Right kidney (tissue), 1 donor: ENCODE measurements at regions not wholly inside any gene's neighbourhood (a gene's known extent, or its start where the extent isn't known, plus 50 kb on each side); places are given as distances from the start of the nearest gene placed in this dataset.
"Not testable (repeated sequence)": the region's sequence is repeated elsewhere in the genome, so short reads cannot be mapped to it uniquely, and the experiment has no call there.

Experiments
- DNase-seq: peaks from one replicate; pipeline ENCODE4 v3.0.0-alpha.2; 2016

DNA sequence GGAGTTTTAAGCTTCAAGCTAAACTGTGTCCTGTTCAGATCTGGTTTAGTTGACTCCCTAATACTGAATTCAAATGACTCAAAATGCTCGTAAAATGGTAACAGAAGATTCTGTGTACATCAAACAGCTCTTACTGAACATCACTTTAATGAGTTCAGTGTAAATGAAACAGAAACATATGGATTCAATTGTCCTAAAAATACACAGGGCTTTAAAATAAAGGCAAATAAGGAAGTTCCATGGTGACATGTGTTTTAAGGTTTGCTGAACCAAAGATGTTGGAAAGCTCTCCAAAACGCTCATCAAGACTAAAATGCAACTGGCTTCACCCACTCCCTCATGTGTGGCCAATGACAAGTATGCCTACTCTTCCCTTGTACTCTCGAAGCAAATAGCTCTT, 340.0 kb upstream of the PIK3R1 start:
- DNase-seq = no peak

DNA sequence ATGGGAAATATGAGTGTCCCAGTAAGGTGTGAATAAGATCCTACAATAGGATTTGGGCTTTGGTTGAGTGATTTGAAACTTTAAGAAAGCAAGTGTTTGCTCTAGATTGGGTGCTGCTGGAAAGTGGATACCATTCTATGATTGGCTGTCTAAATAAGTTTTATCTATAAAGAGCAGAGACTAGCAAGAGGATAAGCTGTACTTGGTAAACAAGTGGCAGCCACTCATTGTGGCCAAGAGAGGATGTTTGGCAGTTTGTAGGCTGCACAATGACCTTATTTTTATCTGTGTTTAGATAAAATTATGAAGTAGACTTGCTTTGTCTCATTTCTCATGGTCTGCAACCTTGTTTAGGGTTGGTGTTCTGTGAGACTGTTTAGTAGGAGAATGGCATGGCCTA, 341.6 kb upstream of the PIK3R1 start:
- DNase-seq = no peak

DNA sequence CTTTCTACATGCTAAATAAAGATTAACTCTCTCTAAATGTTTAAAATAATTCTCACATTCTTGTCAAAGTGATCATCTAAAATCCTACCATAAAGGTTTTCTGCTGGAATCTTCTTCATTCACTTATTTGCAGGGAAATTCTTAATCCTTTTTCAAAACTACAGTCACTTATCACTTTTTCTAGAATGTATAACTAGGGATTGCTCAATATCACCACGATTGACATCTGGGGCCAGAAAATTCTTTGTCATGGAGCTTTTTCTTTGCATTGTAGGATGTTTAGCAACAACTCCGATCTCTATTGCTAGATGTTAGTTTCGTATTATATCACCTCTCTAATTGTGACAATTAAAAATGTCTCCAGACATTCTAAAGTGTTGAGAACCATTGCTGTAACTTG, 344.9 kb upstream of the PIK3R1 start:
- no peak for DNase-seq

DNA sequence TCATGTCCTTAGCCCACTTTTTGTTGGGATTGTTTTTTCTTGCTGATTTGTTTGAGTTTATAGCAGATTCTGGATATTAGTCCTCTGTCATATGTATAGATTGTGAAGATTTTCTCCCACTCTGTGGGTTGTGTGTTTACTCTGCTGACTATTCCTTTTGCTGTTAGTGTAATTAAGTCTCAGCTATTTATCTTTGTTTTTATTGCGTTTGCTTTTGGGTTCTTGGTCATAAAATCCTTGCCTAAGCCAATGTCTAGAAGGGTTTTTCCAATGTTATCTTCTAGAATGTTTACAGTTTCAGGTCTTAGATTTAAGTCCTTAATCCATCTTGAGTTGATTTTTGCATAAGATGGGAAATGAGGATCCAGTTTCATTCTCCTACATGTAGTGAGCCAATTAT, 351.2 kb upstream of the PIK3R1 start:
- not testable (repeated sequence) for DNase-seq

DNA sequence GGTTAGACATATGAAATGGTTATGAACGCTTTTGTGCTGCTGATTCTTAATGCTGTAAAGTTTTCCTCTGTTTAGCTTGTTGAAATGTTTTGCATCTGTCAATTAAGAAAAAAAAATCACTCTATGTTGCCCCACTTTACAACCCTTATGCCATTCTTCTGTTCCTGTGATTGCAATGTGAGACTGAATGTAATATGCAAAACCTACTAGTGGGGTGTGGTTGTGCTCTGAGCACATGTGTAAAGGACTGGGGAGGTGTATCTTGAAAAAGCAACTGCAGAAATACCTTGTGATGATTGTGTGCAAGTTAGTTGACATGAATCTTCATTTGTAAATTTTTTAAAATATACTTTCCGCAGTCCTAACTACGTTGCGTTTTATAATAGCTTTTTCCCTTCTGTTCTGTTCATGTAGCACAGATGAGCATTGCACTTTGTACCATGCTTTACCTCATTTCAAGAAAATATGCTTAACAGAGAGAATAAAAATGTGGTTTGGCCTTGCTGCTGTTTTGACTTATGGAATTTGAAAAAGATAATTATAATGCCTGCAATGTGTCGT, 357.0 kb upstream of the PIK3R1 start:
- no peak for DNase-seq

DNA sequence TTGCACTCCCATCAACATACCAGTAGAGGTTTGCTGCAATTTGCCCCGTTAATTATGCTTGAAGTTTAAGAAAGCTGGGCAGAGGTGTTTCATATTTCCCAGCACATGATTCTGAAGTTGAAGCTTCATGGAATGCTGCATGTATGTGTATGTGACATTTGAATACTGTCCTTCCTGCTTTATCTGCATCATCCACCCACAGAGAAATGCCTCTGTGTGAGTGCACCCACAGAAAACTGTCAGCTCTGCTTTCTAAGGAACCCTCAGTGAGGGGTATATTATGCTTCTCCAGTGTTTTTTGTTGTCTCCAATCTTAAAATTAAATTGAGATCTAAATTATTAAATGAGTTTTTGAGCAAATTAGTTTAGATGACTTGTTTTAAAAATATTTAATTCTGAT, 358.1 kb upstream of the PIK3R1 start:
- DNase-seq = no peak

DNA sequence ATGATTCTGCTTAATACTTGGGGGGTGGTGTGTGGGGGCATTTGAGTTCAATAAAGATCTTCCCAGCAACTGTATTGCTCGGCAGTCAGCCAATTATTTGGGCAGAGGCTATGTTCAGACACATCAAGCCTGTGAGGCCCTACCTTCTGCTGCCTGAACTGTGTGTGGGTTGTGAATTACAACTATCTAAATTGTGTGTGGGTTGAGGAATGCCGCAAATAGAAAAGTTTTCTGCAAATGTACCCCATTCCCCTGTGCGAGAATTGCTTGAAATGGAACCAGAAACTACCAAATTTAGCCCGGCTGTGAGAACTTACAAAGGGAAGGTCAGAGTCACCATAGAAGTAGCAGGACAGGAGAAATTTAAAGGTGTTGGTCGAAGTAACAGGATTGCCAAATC, 360.0 kb upstream of the PIK3R1 start:
- no peak for DNase-seq

DNA sequence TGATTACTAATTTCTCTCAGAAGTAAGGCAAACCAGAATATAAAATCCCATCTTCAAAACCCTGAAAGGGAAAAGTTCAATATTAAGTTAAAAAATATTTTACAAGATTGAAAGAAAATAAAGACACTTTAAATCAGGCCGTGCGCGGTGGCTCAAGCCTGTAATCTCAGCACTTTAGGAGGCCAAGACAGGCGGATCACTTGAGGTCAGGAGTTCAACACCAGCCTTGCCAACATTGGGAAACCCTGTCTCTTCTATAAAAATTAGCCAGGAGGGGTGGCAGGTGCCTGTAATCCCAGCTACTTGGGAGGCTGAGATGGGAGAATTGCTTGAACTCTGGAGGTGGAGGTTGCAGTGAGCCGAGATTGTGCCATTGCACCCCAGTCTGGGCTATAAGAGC, 364.6 kb upstream of the PIK3R1 start:
- DNase-seq = not testable (repeated sequence)

DNA sequence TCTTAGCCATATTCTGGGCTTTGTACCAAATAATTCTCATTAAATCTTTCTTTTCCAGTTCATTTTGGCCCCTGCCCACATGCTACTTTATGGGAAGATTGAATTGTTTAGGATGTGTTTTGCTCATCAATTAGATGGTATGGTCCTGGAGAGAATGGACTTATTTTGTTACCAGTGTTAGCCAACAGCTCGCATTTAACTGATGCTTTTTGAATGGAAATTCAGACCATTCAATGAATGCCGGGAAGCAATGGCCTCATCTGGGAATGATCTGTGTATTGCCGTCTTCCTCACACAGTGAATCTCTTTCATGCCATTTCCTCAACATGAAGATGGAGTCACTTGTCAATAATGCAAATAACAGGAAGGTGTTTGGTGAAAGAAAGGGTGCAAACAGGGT, 370.6 kb upstream of the PIK3R1 start:
- no peak for DNase-seq

DNA sequence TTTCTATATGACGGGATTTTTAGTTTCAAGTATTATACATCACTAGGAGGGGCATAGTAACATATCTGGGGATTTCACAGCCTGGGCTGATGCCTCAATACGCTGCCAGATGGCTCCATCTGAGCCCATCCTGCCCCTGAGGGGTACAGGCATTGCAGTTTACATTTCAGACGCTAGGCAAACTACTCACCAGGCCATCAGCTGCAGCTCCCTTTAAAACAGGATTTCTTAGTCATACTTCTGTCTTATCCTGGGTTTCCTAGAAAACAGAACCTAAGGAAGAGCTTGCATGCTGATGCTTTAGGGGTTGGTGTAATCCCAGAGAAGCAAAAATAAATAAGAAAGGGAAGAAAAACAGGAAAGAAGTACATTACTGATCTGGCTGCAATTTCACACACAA, 372.8 kb upstream of the PIK3R1 start:
- DNase-seq = no peak

DNA sequence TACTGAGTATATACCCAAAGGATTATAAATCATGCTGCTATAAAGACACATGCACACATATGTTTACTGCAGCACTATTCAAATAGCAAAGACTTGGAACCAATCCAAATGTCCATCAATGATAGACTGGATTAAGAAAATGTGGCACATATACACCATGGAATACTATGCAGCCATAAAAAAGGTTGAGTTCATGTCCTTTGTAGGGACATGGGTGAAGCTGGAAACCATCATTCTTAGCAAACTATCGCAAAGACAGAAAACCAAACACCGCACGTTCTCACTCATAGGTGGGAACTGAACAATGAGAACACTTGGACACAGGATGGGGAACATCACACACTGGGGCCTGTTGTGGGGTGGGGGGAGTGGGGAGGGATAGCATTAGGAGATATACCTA, 378.3 kb upstream of the PIK3R1 start:
- DNase-seq = not testable (repeated sequence)

DNA sequence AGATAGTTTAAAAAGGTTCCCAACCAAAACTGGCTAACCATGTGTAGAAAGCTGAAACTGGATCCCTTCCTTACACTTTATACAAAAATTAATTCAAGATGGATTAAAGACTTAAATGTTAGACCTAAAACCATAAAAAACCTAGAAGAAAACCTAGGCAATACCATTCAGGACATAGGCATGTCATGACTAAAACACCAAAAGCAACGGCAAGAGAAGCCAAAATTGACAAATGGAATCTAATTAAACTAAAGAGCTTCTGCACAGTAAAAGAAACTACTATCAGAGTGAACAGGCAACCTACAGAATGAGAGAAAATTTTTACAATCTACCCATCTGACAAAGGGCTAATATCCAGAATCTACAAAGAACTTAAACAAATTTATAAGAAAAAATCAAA, 379.1 kb upstream of the PIK3R1 start:
- not testable (repeated sequence) for DNase-seq

DNA sequence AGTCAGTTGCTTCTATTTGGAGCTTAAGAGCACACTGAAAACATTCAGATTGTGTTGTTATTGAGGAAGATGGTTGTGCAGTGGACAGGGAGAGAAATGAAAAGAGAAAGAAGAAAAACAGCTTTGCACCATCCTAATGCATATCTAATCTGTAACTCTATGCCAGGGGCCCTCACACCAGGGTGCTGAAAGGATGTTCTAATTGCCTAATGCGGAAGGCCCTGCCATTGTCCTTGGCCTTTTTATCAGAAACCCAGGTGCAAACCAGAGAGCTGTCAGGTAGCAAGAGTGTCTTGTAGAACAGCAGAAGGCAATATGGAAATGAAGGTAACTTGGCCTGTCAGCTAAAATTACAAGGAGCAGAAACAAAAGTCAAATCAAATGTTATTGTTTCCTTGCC, 384.5 kb upstream of the PIK3R1 start:
- DNase-seq = no peak

DNA sequence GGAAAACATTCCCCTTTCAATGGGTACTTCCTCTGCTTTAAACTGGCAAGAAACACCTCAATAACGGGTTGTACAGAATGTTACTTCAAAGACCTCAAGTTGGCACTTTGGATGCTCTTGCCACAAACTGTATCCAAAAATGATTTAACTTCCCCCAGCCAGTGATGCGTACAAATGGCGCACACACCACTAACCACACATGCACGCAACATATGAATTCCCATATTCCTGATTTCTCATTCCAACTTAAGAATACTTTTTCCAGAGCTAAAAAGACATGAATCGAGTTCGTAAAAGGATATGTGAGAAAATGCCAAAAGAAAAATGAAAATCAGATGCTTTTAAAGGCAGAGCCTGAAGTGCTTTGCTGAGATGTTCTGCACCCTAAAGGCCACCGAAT, 388.0 kb upstream of the PIK3R1 start:
- no peak for DNase-seq

DNA sequence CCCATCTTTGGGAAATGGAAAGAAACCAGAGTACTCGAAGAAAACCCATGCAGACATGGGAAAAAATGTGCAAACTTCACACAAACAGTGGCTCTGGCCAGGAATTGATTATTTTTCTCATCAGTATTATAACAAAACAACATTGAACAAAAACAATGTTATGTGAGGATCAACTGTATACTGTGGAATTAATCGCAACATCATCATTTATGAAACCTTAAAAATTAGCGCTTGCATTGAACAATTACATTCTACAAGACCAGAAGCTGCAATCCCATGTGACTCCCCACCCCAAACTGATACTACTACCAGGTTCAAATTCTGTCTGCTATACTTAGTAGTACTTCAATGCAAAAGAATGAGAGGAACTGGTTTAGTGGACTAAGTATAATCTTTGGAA, 390.7 kb upstream of the PIK3R1 start:
- DNase-seq = no peak

DNA sequence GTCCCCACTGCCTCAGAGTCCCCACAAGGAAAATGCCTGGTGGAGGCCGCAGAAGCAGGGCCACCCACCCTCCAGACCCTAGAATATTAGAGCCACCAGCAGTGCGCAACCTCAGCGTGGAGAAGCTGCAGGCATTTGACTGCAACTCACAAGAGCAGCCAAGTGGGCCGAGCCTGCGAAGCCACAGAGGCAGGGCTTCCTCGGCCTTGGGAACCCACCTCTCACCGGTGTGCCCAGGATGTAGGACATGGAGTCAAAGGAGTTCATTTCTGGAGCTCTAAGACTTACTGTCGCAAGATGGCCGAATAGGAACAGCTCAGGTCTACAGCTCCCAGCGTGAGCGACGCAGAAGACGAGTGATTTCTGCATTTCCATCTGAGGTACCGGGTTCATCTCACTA, 397.9 kb upstream of the PIK3R1 start:
- DNase-seq = no peak

DNA sequence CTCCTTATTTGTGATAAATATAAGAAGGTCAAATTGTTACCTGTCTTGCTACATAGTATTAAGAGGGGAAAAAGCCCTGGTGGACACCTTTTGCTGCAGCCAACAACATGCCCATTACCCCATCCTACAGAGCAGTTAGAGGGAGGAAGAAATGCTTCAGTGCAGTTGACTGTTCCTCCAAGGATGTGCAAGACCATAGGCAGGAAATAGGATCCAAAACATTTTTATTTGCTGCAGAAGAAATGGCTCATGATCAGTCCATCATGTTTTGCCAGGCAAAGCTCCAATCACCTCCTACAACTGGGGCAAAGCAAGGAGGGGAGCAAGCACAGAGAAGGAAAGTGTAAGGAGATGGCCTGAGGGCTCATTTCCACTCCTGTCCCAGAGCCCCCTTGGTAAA, 399.1 kb upstream of the PIK3R1 start:
- no peak for DNase-seq

DNA sequence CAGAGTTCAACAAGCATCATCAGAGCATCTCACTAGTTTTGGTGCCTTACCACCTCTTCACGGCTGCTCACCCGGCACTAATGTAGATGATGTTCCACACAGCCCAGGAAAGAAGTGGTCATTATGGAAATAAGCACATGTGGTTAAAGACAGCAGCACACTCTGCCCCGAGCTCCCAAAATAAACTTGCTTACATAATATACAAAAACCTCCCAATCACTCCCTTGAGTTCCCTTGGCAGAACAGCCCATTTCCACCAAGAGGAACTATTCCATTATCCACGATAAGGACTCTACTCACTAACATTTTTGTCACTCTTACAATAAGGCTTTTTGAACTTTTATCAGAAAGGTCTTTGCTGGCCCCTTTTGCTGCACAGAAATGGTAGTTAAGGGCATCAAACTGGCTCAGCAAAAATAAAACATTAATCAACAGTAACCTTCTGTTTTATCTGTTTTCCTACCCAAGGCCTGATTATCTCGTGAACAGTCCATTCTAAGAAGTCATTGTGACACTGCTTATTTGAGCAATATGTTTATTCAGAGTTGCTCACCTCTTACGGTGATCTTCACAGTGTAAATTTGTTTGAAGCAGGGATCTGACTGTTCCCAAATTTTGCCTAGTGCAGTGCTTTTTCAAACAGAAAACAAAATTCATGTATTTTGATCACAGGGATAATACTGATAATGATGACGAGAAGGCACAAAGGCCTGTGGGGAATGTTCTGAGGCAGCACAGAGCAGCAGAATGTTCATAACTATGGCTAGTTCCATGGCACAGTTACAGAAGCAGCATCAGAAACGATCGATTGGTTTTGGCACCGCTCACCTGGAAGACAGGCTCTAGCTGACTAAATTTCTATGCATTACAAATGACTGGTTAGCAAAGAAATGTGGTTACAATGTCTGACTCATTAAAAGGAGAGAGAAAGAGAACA, 399.8 kb upstream of the PIK3R1 start:
- no peak for DNase-seq

DNA sequence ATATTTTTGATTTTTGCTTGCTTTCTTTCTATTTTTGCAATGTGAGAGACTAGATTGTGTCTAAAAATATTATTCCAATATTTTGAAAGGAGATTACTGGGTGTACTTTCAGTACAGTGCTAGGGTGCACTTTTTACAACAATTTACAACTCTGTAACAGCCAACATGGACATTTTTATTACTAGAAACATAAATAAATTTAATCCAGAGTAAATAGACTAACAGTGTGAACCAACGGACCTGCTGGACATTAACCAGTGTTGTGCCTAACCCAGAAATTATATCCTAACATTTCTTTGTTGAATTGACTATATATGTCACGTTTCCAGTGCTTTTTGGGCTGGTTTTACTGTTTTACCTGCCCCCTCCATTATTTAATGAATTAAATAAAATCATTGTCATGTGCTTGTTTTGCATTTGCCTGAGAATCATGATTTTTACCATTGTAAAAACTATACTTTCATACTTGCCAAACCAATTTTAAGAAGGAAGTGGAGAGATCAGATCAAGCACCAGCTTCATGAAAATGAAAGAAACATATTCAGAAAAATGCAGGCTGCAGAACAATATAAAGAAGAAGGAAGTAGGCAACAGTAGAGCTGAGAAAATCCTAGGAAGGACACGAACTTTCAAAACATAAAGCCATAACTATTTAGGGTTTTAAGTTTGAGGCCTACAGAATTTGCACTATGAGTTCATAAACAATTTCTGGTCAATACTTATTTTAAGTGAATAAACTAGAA, 400.8 kb upstream of the PIK3R1 start:
- DNase-seq = no peak

DNA sequence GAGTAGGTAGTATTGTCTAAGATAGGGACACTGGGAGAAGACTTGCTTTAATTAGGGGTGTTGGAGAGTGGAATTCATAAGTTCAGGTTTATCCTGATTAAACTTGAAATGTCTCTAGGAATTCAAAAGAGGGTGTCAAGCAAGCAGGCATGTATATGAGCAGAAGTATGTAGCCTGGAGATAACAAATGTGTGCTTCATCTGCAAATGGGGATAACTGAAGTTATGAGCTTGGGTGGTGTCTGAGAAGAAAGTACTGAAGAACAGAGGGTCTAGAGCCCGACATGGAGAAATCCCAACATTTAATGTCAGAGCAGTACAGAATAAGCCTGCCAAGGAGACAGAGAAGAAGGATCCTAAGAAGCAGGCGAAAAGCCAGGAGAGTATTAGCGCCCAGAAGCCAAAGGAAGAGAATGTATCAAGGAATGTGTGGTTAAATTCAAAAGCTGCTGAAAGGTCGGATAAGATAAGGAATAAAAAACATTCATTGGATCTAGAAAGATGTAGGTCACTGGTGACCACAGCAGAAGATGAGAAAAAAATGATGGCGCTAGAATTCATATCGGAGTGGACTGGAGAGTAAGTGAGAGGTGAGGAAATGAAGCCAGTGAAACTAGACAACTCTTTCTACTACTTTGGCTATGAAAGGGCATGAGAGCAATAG, 401.5 kb upstream of the PIK3R1 start:
- no peak for DNase-seq

DNA sequence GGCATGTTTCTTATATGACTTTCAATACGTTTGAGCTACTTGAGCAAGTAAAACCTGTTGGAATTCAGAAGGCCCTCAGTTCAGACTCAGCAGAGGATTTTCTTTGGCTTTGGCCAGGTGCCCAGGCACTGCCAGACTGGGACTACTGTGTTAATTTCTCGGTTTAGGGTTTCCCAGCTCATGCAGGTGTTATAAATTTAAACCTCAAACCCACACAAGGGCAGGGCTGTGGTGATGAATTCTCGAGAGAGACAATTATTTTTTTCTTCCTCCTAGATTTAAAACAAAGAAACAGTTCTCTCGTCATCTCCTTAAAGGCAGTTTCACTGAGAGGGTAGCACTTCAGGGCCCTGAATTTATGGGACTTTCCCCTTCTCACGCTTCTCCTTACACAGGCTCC, 406.0 kb upstream of the PIK3R1 start:
- no peak for DNase-seq

DNA sequence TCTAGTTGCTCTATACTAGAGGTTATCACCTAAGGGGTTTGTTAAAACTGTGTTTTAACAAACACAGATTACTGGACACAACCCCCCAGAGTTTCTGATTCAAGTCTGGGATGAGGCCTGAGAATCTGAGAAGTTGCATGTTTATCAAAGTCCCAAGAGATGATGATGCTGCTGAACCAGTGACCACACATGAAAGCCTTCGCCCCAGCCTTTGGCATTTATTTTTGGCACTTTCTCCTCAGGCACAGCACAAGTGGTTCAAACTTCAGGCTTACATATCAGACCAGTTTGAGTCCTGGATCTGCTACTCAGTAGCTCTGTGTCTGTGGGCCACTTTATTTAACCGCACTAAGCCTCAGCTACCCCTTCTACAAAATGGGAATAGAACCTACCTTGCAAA, 407.2 kb upstream of the PIK3R1 start:
- DNase-seq = no peak

DNA sequence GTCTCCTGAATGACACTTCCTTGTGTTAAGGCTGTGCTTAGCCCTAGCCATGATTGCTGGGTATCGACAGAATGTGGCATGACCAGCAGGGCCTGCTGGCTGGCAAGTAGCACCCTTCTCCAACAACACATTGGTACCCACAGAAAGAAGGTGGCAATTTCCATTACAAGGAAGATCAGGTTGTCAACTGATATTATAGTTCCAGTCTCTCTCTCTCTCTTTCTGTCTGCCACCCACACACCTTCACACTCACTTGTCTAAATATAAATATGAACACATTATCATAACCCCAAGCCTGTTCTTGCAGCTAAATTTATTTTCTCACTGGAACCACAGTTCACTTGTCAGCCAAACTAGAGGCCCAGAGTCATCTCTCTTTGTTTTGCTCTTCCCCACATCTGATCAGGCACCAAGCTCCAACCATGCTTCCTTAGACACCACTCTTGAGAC, 408.1 kb upstream of the PIK3R1 start:
- no peak for DNase-seq
